Endothelial cell of umbilical vein (primary cell): ENCODE measurements at regions not wholly inside any gene's neighbourhood (a gene's known extent, or its start where the extent isn't known, plus 50 kb on each side); places are given as distances from the start of the nearest gene placed in this dataset.

Source experiments
- BruUV-seq: library from RNA; stranded (reverse); fragments of 400-500 nt; replicated peaks from 2 replicates; lab custom pipeline; 2021; lab: Mats Ljungman, UMichigan
- CTCF ChIA-PET: fragments of 300-600, 350-600 bp; sonication (Branson Sonifier 250); formaldehyde crosslinking; loops from one replicate; lab custom pipeline; 2021; ENCODE audit warnings: antibody characterized with exemption, inconsistent platforms; lab: Charles Lee
- POLR2A ChIA-PET: fragments of 300-600, 350-600 bp; sonication (Branson Sonifier 250); formaldehyde crosslinking; loops from one replicate; lab custom pipeline; 2021; ENCODE audit warnings: antibody characterized with exemption, inconsistent platforms; lab: Charles Lee
- DNase-seq: peaks from one replicate; pipeline ENCODE4 v3.0.0-alpha.2; 2011; ENCODE audit warnings: low read depth, low spot score
- FAIRE-seq: peaks from 2 replicates; lab custom pipeline; 2011; peaks lifted over from hg19 to GRCh38; lab: Jason Lieb, UNC
- H2AFZ ChIP-seq: 2 replicates; pipeline ENCODE4 v1.6.0; 2012; ENCODE audit warnings: low read depth, low read length, control low read depth, inconsistent platforms
- H3K27ac ChIP-seq: 2 replicates; pipeline ENCODE4 v1.5.1; 2011; ENCODE audit warnings: low read depth, mild to moderate bottlenecking, control low read depth, low read length, moderate library complexity; ENCODE audit not compliant: insufficient read depth
- H3K27me3 ChIP-seq, 2 experiments: 2 replicates each; pipeline versions ENCODE4 v1.6.0 to v1.6.1; 2011; ENCODE audit warnings: low read length in 2 of 2, mixed read lengths in 1 of 2; ENCODE audit not compliant: control insufficient read depth in 2 of 2, insufficient read depth in 2 of 2
- H3K36me3 ChIP-seq, 2 experiments: 2 replicates in 1 of 2; 3 replicates in 1 of 2; pipeline ENCODE4 v1.5.1; 2011; ENCODE audit warnings: low read length in 2 of 2, mild to moderate bottlenecking in 1 of 2, moderate library complexity in 1 of 2; ENCODE audit not compliant: control insufficient read depth in 2 of 2, insufficient read depth in 2 of 2; ENCODE audit errors: extremely low read depth in 1 of 2
- H3K4me1 ChIP-seq: 3 replicates; pipeline ENCODE4 v1.5.1; 2011; ENCODE audit warnings: mild to moderate bottlenecking, low read length; ENCODE audit not compliant: control insufficient read depth, insufficient read depth; ENCODE audit errors: extremely low read depth
- H3K4me2 ChIP-seq: 2 replicates; pipeline ENCODE4 v1.6.1; 2011; ENCODE audit warnings: low read length, control low read depth, mixed read lengths; ENCODE audit not compliant: insufficient read depth
- H3K4me3 ChIP-seq, 3 experiments: fragments of 200-600 bp in 1 of 3; sonication (generic), shearing (Covaris generic) in 1 of 3; replicated peaks in 1 of 3; 2 replicates each; pipeline ENCODE4 v1.5.1; 2011 to 2016; ENCODE audit warnings: control low read depth in 3 of 3, low read length in 3 of 3, mild to moderate bottlenecking in 2 of 3, inconsistent platforms in 1 of 3, low read depth in 1 of 3, moderate library complexity in 1 of 3; ENCODE audit not compliant: insufficient read depth in 1 of 3
- H3K79me2 ChIP-seq: 2 replicates; pipeline ENCODE4 v1.6.0; 2012; ENCODE audit warnings: low read length, inconsistent platforms; ENCODE audit not compliant: control insufficient read depth, insufficient read depth
- H3K9ac ChIP-seq: replicated peaks from 2 replicates; pipeline ENCODE3; 2011; ENCODE audit warnings: low read length, control low read depth; ENCODE audit not compliant: insufficient read depth; ENCODE audit errors: extremely low read depth
- H3K9me1 ChIP-seq: replicated peaks from 3 replicates; pipeline ENCODE4 v1.6.0; 2011; ENCODE audit warnings: mild to moderate bottlenecking, low read length; ENCODE audit not compliant: control insufficient read depth, insufficient read depth; ENCODE audit errors: extremely low read depth
- H3K9me3 ChIP-seq: replicated peaks from 2 replicates; pipeline ENCODE4 v1.5.1; 2012; ENCODE audit warnings: low read length, inconsistent platforms; ENCODE audit not compliant: control insufficient read depth, insufficient read depth
- H4K20me1 ChIP-seq: replicated peaks from 2 replicates; pipeline ENCODE3; 2011; ENCODE audit warnings: mild to moderate bottlenecking, low read length; ENCODE audit not compliant: control insufficient read depth, insufficient read depth; ENCODE audit errors: extremely low read depth
- CTCF ChIP-seq, 2 donors: IDR thresholded peaks; 1 replicate in 1 of 2; 2 replicates in 1 of 2; pipeline ENCODE4 v1.5.1; 2011; ENCODE audit warnings: low read length in 2 of 2, mild to moderate bottlenecking in 2 of 2, moderate library complexity in 2 of 2, control low read depth in 1 of 2, inconsistent platforms in 1 of 2, low read depth in 1 of 2; ENCODE audit not compliant: insufficient read depth in 1 of 2; ENCODE audit errors: extremely low read depth in 1 of 2
- EZH2 ChIP-seq: IDR thresholded peaks from 2 replicates; pipeline ENCODE4 v1.6.1; 2012; ENCODE audit warnings: borderline replicate concordance, low read depth, mild to moderate bottlenecking, moderate library complexity, low read length, inconsistent platforms; ENCODE audit not compliant: severe bottlenecking
- FOS ChIP-seq: IDR thresholded peaks from 2 replicates; pipeline ENCODE4 v1.6.1; 2011; ENCODE audit warnings: mild to moderate bottlenecking, low read length, moderate library complexity, borderline replicate concordance; ENCODE audit not compliant: insufficient read depth
- GATA2 ChIP-seq: IDR thresholded peaks from 2 replicates; pipeline ENCODE4 v1.7.0; 2011; ENCODE audit warnings: low read depth, mild to moderate bottlenecking, moderate library complexity, mixed read lengths, low read length; ENCODE audit not compliant: insufficient read length, insufficient read depth
- JUN ChIP-seq: IDR thresholded peaks from 2 replicates; pipeline ENCODE4 v1.6.1; 2011; ENCODE audit warnings: borderline replicate concordance, low read depth; ENCODE audit not compliant: insufficient read length, insufficient read depth
- MYC ChIP-seq: IDR thresholded peaks from one replicate; pipeline ENCODE4 v1.6.1; 2011; ENCODE audit warnings: mild to moderate bottlenecking, low read depth, low read length
- POLR2A ChIP-seq: IDR thresholded peaks from 2 replicates; pipeline ENCODE4 v1.6.1; 2012; ENCODE audit warnings: low read depth, mild to moderate bottlenecking, control low read depth, low read length
- POLR2AphosphoS5 ChIP-seq: IDR thresholded peaks from 2 replicates; pipeline ENCODE4 v1.6.1; 2012; ENCODE audit warnings: low read depth, mild to moderate bottlenecking, control low read depth, low read length, moderate library complexity; ENCODE audit not compliant: insufficient read depth
- dilution Hi-C: fragments of 300-500 bp; cut with MboI; formaldehyde crosslinking; loops from one replicate; pipeline ENCODE4 v1.15.0; 2019; ENCODE audit warnings: low sequenced_read_pairs; ENCODE audit not compliant: extremely low pct_ligation_motif_present
- intact Hi-C: fragments of 100-400 bp; cut with micrococcal nuclease; formaldehyde crosslinking; loops from one replicate; pipeline ENCODE4 v1.10.0; 2022
- TF ChIP-seq, protein P1 (sequence below): IDR thresholded peaks from 2 replicates; pipeline ENCODE4 v1.6.1; 2011; ENCODE audit not compliant: insufficient read depth, insufficient read length

DNA sequence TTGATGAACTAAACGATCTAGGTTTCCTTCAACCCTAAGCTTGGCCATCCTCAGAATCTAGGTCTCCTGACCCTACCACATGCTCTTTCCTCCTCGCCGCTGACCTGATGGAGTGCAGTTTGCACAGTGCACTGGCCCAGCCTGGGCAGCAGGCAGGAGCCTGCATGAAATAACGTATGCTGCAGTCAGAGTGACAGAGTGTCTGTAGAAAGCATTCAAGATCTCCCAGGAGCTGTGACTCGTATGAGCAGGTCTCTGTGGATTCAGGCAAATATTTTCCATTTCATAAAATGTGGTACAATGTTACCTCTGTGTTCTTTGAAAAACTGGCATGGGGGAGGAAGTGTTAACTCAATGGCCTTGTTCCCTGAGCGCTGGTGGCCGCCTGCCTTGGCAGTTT lies 441.8 kb downstream of the RPS24 start:
- ChIA-PET POLR2A (no interaction called here), CTCF (no interaction called here)
- no peak overlapping the region for H3K9ac ChIP-seq
- no peaks in the 10 kb centered on the region for H3K36me3 ChIP-seq
- H3K9me1 ChIP-seq: no peaks in the 10 kb centered on the region
- H3K27ac ChIP-seq: no peak overlapping the region
- DNase-seq: no peak
- no peaks in the 10 kb centered on the region for H3K4me1 ChIP-seq
- TF ChIP-seq GATA2: no peak
- no peak for TF ChIP-seq MYC
- TF ChIP-seq CTCF (IDR thresholded peaks at IDR 0.05; ENCODE audit: extremely low read depth in 1 of 2, insufficient read depth in 1 of 2, low read depth in 1 of 2, low read length in 2 of 2): no peak
- no peak for TF ChIP-seq POLR2AphosphoS5
- no peak for TF ChIP-seq POLR2A
- TF ChIP-seq, protein P1, sequence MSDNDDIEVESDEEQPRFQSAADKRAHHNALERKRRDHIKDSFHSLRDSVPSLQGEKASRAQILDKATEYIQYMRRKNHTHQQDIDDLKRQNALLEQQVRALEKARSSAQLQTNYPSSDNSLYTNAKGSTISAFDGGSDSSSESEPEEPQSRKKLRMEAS: no peak
- TF ChIP-seq JUN: no peak
- no peak for TF ChIP-seq EZH2
- TF ChIP-seq FOS: no peak
- FAIRE-seq: no peak
- H3K27me3 ChIP-seq: peaks cover 4 to 14% of the 10 kb centered on the region in 2 experiments
- BruUV-seq: no TSS peak
- no peak overlapping the region for H3K4me3 ChIP-seq
- H3K4me2 ChIP-seq: no peak overlapping the region
- dilution Hi-C loops (no loop called here), intact Hi-C loops (no loop called here)
- H3K9me3 ChIP-seq: no peaks in the 10 kb centered on the region
- no peak overlapping the region for H2AFZ ChIP-seq
- H3K79me2 ChIP-seq: no peaks in the 10 kb centered on the region
- no peaks in the 10 kb centered on the region for H4K20me1 ChIP-seq
